ENCODE measurements at regions not wholly inside any gene's neighbourhood (a gene's known extent, or its start where the extent isn't known, plus 50 kb on each side); places are given as distances from the start of the nearest gene placed in this dataset.

DNA sequence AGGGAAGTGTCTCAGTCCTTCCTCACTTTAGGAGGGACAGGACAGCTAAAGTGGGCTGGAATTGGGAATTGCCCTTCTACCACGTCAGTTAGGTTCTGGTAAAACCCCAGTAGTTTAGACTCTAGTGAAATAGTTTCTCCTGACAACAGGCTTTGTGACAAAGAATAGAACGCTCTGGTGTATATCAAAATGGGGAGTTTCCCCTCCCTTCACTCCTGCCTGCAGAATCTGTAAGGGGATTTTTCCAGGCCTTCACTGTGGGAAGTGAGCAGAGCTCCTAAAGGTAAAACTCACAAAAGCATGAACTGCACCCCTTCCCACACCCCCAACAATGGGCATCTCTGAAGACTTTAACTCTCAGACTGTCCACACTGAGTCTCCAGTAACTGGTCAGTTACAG lies 460.9 kb upstream of the LRRC4C start:
- TF ChIP-seq EP300 (IDR thresholded peaks at IDR 0.05) = no peak
- TF ChIP-seq, protein P1, sequence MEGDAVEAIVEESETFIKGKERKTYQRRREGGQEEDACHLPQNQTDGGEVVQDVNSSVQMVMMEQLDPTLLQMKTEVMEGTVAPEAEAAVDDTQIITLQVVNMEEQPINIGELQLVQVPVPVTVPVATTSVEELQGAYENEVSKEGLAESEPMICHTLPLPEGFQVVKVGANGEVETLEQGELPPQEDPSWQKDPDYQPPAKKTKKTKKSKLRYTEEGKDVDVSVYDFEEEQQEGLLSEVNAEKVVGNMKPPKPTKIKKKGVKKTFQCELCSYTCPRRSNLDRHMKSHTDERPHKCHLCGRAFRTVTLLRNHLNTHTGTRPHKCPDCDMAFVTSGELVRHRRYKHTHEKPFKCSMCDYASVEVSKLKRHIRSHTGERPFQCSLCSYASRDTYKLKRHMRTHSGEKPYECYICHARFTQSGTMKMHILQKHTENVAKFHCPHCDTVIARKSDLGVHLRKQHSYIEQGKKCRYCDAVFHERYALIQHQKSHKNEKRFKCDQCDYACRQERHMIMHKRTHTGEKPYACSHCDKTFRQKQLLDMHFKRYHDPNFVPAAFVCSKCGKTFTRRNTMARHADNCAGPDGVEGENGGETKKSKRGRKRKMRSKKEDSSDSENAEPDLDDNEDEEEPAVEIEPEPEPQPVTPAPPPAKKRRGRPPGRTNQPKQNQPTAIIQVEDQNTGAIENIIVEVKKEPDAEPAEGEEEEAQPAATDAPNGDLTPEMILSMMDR (IDR thresholded peaks at IDR 0.05) = no peak
